K562 (cell line): ENCODE measurements at regions not wholly inside any gene's neighbourhood (a gene's known extent, or its start where the extent isn't known, plus 50 kb on each side); places are given as distances from the start of the nearest gene placed in this dataset.

Experiments
- ATAC-seq: fragments of 200-7000 bp; cut with Tn5 transposase; 3 replicates; pipeline ENCODE4 v1.9.1; 2020; ENCODE audit warnings: moderate library complexity
- BruUV-seq: library from RNA; stranded (reverse); fragments of 400-500 nt; replicated peaks from 2 replicates; lab custom pipeline; 2021; lab: Mats Ljungman, UMichigan
- CTCF ChIA-PET: fragments of 300-600 bp; formaldehyde crosslinking; extraction: SDS; loops from one replicate; lab custom pipeline; 2021; ENCODE audit warnings: low intra/inter-chr PET ratio; lab: Yijun Ruan, JAX
- POLR2A ChIA-PET: fragments of 300-600, 350-650 bp; sonication (Branson Sonifier 250); formaldehyde crosslinking; extraction: SDS; loops from one replicate; lab custom pipeline; 2021; ENCODE audit warnings: antibody characterized with exemption, inconsistent platforms; lab: Yijun Ruan, JAX
- DNase-seq, 4 experiments: peaks; one replicate each; pipeline versions ENCODE4 v3.0.0 to v3.0.0-alpha.2; 2011 to 2018; ENCODE audit warnings: low spot score in 3 of 4, mixed read lengths in 3 of 4; ENCODE audit errors: extremely low read depth in 1 of 4
- FAIRE-seq: peaks from 2 replicates; lab custom pipeline; 2011; peaks lifted over from hg19 to GRCh38; lab: Jason Lieb, UNC
- H2AFZ ChIP-seq: 2 replicates; pipeline ENCODE4 v1.6.0; 2011; ENCODE audit warnings: low read depth, low read length, control low read depth, inconsistent platforms
- H3K27ac ChIP-seq: fragments of 200-600 bp; 3 replicates; pipeline ENCODE4 v1.8.0; 2011; ENCODE audit warnings: low read depth, mild to moderate bottlenecking, control low read depth, inconsistent platforms, low read length, moderate library complexity, mixed read lengths; ENCODE audit errors: extremely low read depth
- H3K27me3 ChIP-seq, 2 experiments: fragments of 300-600 bp in 1 of 2; 2 replicates in 1 of 2; 3 replicates in 1 of 2; pipeline versions ENCODE4 v1.6.0 to v1.8.0; 2011; ENCODE audit warnings: inconsistent platforms in 2 of 2, low read length in 2 of 2, mild to moderate bottlenecking in 1 of 2, mixed read lengths in 1 of 2, moderate library complexity in 1 of 2; ENCODE audit not compliant: control insufficient read depth in 2 of 2, insufficient read depth in 2 of 2
- H3K36me3 ChIP-seq: fragments of 300-600 bp; 3 replicates; pipeline ENCODE4 v1.8.0; 2011; ENCODE audit warnings: mild to moderate bottlenecking, low read length, inconsistent platforms; ENCODE audit not compliant: control insufficient read depth, insufficient read depth
- H3K4me1 ChIP-seq, 2 experiments: fragments of 200-600 bp in 1 of 2; replicated peaks in 1 of 2; 2 replicates in 1 of 2; 3 replicates in 1 of 2; pipeline versions ENCODE4 v1.5.1 to v1.8.0; 2011; ENCODE audit warnings: inconsistent platforms in 2 of 2, low read length in 2 of 2, mild to moderate bottlenecking in 1 of 2, mixed read lengths in 1 of 2, moderate library complexity in 1 of 2; ENCODE audit not compliant: control insufficient read depth in 2 of 2, insufficient read depth in 2 of 2
- H3K4me2 ChIP-seq: 2 replicates; pipeline ENCODE4 v1.6.1; 2011; ENCODE audit warnings: low read length, control low read depth, inconsistent platforms, mixed read lengths; ENCODE audit not compliant: insufficient read depth
- H3K4me3 ChIP-seq: fragments of 200-600 bp; sonication (generic), shearing (Covaris generic); 2 replicates; pipeline ENCODE4 v1.5.1; 2016; ENCODE audit warnings: control low read depth, inconsistent platforms
- H3K79me2 ChIP-seq: fragments of 200-600 bp; 3 replicates; pipeline ENCODE4 v1.8.0; 2011; ENCODE audit warnings: low read length, inconsistent platforms; ENCODE audit not compliant: control insufficient read depth, insufficient read depth
- H3K9ac ChIP-seq, 2 experiments: 2 replicates each; pipeline versions ENCODE4 v1.6.0 to v1.6.1; 2011; ENCODE audit warnings: low read depth in 2 of 2, low read length in 2 of 2, control low read depth in 1 of 2, inconsistent platforms in 1 of 2, mild to moderate bottlenecking in 1 of 2, mixed read lengths in 1 of 2; ENCODE audit not compliant: insufficient read depth in 1 of 2
- H3K9me1 ChIP-seq: one replicate; pipeline ENCODE4 v1.6.0; 2011; ENCODE audit warnings: inconsistent platforms, mild to moderate bottlenecking, low read length, moderate library complexity; ENCODE audit not compliant: control insufficient read depth, insufficient read depth
- H3K9me3 ChIP-seq: replicated peaks from 2 replicates; pipeline ENCODE4 v1.5.1; 2011; ENCODE audit warnings: low read depth, low read length, inconsistent platforms; ENCODE audit not compliant: control insufficient read depth, insufficient read depth
- H4K20me1 ChIP-seq: replicated peaks from 2 replicates; pipeline ENCODE4 v1.6.1; 2011; ENCODE audit warnings: low read length, inconsistent platforms, mixed read lengths; ENCODE audit not compliant: control insufficient read depth, insufficient read depth
- DMBX1 ChIP-seq: fragments of 250-450 bp; sonication (Bioruptor Pico); IDR thresholded peaks from 2 replicates; pipeline ENCODE4 v1.8.0; 2022; ENCODE audit warnings: inconsistent platforms, mild to moderate bottlenecking, moderate library complexity, borderline replicate concordance
- EWSR1 ChIP-seq: fragments of 450-650 bp; IDR thresholded peaks from 2 replicates; pipeline ENCODE4 v1.6.1; 2018; ENCODE audit warnings: borderline replicate concordance, mild to moderate bottlenecking, low read depth, moderate library complexity; ENCODE audit not compliant: partially characterized antibody
- FOXO4 ChIP-seq: fragments of 450-650 bp; formaldehyde crosslinking; IDR thresholded peaks from 2 replicates; pipeline ENCODE4 v1.4.0; 2020; ENCODE audit warnings: mild to moderate bottlenecking, moderate library complexity
- ZNF707 ChIP-seq: fragments of 250-450 bp; sonication (Bioruptor Pico); conservative IDR thresholded peaks from 2 replicates; pipeline ENCODE4 v1.8.0; 2022; ENCODE audit warnings: inconsistent platforms, mild to moderate bottlenecking, moderate library complexity
- WGBS: fragments of 100-300 bp; shearing (Covaris generic); methylation state at CpG from one replicate; pipeline ENCODE4 v1.1.6; 2016; ENCODE audit warnings: low coverage, mixed read lengths; ENCODE audit not compliant: insufficient coverage; ENCODE audit errors: missing lambda C conversion rate; 5-methylcytosine and 5-hydroxymethylcytosine counted together
- in situ Hi-C: fragments of 300-500 bp; cut with MboI; formaldehyde crosslinking; loops from 4 replicates; pipeline ENCODE4 v1.15.0; 2018; ENCODE audit warnings: inconsistent platforms, mixed read lengths
- intact Hi-C: fragments of 100-400 bp; cut with micrococcal nuclease; formaldehyde crosslinking; loops from 2 replicates; pipeline ENCODE4 v1.14.2; 2022

GRCh38 chr3:99287876-99288275, 350.5 kb upstream of the COL8A1 start:
- TF ChIP-seq DMBX1 (no peak), FOXO4 (CRISPR knock-in tag) (no peak), ZNF707 (CRISPR knock-in tag) (no peak)
- Histone ChIP-seq H3K9me1 (no peaks in the 10 kb centered on the region), H3K9ac (no peak overlapping the region), H3K4me2 (no peak overlapping the region), H3K27me3 (no peaks in the 10 kb centered on the region), H3K79me2 (no peaks in the 10 kb centered on the region), H2AFZ (no peak overlapping the region), H4K20me1 (no peaks in the 10 kb centered on the region), H3K9me3 (no peaks in the 10 kb centered on the region), H3K4me1 (no peaks in the 10 kb centered on the region), H3K36me3 (no peaks in the 10 kb centered on the region), H3K4me3 (no peak overlapping the region), H3K27ac (no peak overlapping the region)
- ATAC-seq (no peak), DNase-seq (no peak), FAIRE-seq (no peak)
- intact Hi-C loops (no loop called here), in situ Hi-C loops (no loop called here)
- ChIA-PET CTCF (no interaction called here), POLR2A (no interaction called here)
- no TSS peak for BruUV-seq
- 0% methylated on average over 2 of the region's 2 CpGs for WGBS

- ChIA-PET CTCF (no interaction called here), POLR2A (no interaction called here)
- Histone ChIP-seq H3K4me1 (no peaks in the 10 kb centered on the region), H3K9me3 (no peaks in the 10 kb centered on the region), H3K4me3 (no peak overlapping the region), H3K4me2 (no peak overlapping the region), H3K36me3 (no peaks in the 10 kb centered on the region), H3K79me2 (no peaks in the 10 kb centered on the region), H2AFZ (no peak overlapping the region), H3K9me1 (no peaks in the 10 kb centered on the region), H3K9ac (no peak overlapping the region), H3K27me3 (no peaks in the 10 kb centered on the region), H4K20me1 (no peaks in the 10 kb centered on the region), H3K27ac (no peak overlapping the region)
- BruUV-seq, result no TSS peak
- ATAC-seq, result no peak
- in situ Hi-C loops, result no loop called here
- no peak for DNase-seq
- intact Hi-C loops, result no loop called here
- TF ChIP-seq EWSR1, result no peak
- FAIRE-seq, result no peak
Observed at GRCh38 chr3:99286266-99286845, 352.0 kb upstream of the COL8A1 start.
